ENCODE measurements at regions not wholly inside any gene's neighbourhood (a gene's known extent, or its start where the extent isn't known, plus 50 kb on each side); places are given as distances from the start of the nearest gene placed in this dataset.
A peak's percentile ranks its signal among the peaks of the same experiment; 100 is the strongest.

DNA sequence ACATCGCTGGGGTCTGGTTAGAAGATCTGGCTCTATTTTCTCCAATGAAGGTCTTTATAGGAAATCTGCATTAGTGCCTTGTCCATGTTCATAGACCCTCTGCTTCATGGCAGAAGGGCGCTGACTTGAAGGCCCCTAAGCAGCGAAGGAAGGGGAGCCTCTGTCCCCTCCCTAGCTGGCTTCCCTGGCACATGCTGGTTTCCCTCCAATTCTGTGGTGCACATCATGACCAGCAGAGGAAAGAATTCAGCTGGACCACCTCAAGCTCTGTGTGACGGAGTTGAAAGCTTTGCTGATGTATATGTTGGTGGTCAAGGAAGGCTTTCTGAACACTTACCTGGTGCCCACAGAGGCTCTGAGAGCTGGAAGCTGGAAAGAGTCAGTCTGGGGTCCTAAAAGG, 129.7 kb upstream of the MYLIP start:
- no peak overlapping the region for H3K4me3 ChIP-seq (ENCODE audit: control insufficient read depth, low read depth, low read length)
- no peak for TF ChIP-seq CTCF (conservative IDR thresholded peaks at IDR 0.05; ENCODE audit: control insufficient read depth, insufficient read depth, low read depth, low read length)
- no peak for DNase-seq (ENCODE audit: low read depth)

- no peak for TF ChIP-seq CTCF (conservative IDR thresholded peaks at IDR 0.05; ENCODE audit: control insufficient read depth, insufficient read depth, low read depth, low read length)
- DNase-seq (ENCODE audit: low read depth), result no peak
Observed at GRCh38 chr6:15997586-15998388, 131.1 kb upstream of the MYLIP start.

GRCh38 chr6:15996030-15996429, 132.9 kb upstream of the MYLIP start:
- no peak overlapping the region for H3K4me3 ChIP-seq (ENCODE audit: control insufficient read depth, low read depth, low read length)
- peak; percentile 16 for DNase-seq (ENCODE audit: low read depth)
- no peak for TF ChIP-seq CTCF (conservative IDR thresholded peaks at IDR 0.05; ENCODE audit: control insufficient read depth, insufficient read depth, low read depth, low read length)

More at GRCh38 chr6:15997586-15998388, 131.1 kb upstream of the MYLIP start:
- no peak overlapping the region for H3K4me3 ChIP-seq (ENCODE audit: control insufficient read depth, low read depth, low read length)

- TF ChIP-seq CTCF (conservative IDR thresholded peaks at IDR 0.05; ENCODE audit: control insufficient read depth, insufficient read depth, low read depth, low read length), result no peak
- no peak overlapping the region for H3K4me3 ChIP-seq (ENCODE audit: control insufficient read depth, low read depth, low read length)
Observed at GRCh38 chr6:15995493-15995892, 133.4 kb upstream of the MYLIP start.

DNA sequence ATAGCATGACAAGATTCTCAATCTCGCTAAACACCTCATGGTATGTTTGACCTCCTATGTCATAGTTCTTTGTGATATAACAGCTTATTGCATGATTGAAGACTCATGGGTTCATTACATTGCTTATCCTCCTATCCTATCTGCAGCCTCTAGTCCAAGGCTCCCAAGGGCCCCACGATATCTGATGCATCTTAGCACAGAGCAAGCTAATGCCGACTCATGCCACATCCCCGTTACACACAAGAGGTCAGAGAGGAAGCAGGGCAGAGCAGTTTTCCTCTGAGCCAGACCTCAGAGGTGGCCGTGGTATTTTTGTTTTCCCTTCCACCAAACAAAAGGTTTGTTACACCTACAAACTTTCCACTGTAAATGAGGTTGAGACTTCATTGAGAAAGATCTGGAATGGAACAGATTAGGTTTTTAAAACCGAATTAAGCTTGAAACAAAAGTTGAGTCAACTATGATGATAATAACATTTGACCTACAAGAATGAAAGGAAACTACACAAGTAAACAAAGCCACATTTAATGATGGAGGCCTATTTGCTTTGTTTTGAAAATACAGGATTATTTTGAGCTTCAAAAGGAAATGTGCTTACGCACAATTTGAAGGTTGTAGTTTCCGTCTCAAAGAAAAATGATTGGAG, 133.9 kb upstream of the MYLIP start:
- no peak for TF ChIP-seq CTCF (conservative IDR thresholded peaks at IDR 0.05; ENCODE audit: control insufficient read depth, insufficient read depth, low read depth, low read length)
- H3K4me3 ChIP-seq (ENCODE audit: control insufficient read depth, low read depth, low read length), result no peak overlapping the region
- peak; percentile 7 for DNase-seq (ENCODE audit: low read depth)

More at GRCh38 chr6:15995493-15995892, 133.4 kb upstream of the MYLIP start:
- DNase-seq (ENCODE audit: low read depth), result no peak

DNA sequence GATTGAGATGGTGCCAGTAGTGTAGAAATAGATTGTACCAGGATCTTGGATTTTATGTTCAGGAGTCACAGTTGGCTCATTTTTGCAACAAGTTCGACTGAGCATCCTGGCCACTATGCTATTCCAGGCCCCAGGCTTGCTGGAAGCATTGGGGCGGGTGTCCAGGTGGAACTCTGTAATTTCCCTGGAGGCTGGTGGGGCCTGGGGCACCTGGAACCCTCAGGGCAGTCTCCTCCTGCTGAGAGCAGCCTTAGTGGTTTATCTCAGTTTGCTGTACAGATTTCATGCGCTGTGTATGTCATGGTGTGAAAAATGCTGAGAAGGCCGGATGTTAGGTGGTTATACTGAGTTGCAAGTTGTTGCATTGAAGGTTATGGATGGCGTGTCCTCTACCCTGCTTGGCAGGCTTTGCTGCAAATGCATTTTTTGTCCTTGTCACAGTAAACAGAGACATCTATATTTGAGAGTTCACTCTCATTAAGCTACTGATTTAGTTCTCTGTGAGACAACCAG, 135.1 kb upstream of the MYLIP start:
- no peak for DNase-seq (ENCODE audit: low read depth)
- no peak overlapping the region for H3K4me3 ChIP-seq (ENCODE audit: control insufficient read depth, low read depth, low read length)
- TF ChIP-seq CTCF (conservative IDR thresholded peaks at IDR 0.05; ENCODE audit: control insufficient read depth, insufficient read depth, low read depth, low read length), result no peak
